Loucy (cell line): ENCODE measurements at regions not wholly inside any gene's neighbourhood (a gene's known extent, or its start where the extent isn't known, plus 50 kb on each side); places are given as distances from the start of the nearest gene placed in this dataset.

Source experiments
- H2AFZ ChIP-seq: fragments of 200-600 bp; sonication (generic); 2 replicates; pipeline ENCODE4 v1.6.0; 2016; ENCODE audit warnings: antibody characterized with exemption, mild to moderate bottlenecking, low read length, moderate library complexity
- H3F3A ChIP-seq: fragments of 200-600 bp; 2 replicates; pipeline ENCODE4 v1.6.0; 2016; ENCODE audit warnings: antibody characterized with exemption, low read depth, mild to moderate bottlenecking
- H3K27me3 ChIP-seq: fragments of 200-600 bp; sonication (generic); 2 replicates; pipeline ENCODE4 v1.6.1; 2014; ENCODE audit warnings: low read length, mild to moderate bottlenecking; ENCODE audit not compliant: insufficient read depth, poor library complexity, severe bottlenecking
- H3K36me3 ChIP-seq: fragments of 200-600 bp; sonication (generic); 2 replicates; pipeline ENCODE4 v1.6.1; 2016; ENCODE audit warnings: low read length; ENCODE audit not compliant: insufficient read depth
- H3K4me1 ChIP-seq: fragments of 200-600 bp; sonication (generic); 2 replicates; pipeline ENCODE4 v1.5.1; 2014; ENCODE audit warnings: low read length, mild to moderate bottlenecking; ENCODE audit not compliant: insufficient read depth, poor library complexity, severe bottlenecking
- H3K4me2 ChIP-seq: fragments of 200-600 bp; sonication (generic); 2 replicates; pipeline ENCODE4 v1.6.0; 2014; ENCODE audit warnings: antibody characterized with exemption, low read length, low read depth, mild to moderate bottlenecking; ENCODE audit not compliant: poor library complexity, severe bottlenecking
- H3K4me3 ChIP-seq: fragments of 200-600 bp; sonication (generic); 2 replicates; pipeline ENCODE4 v1.5.1; 2014; ENCODE audit warnings: low read length, mild to moderate bottlenecking, mixed read lengths; ENCODE audit not compliant: poor library complexity, severe bottlenecking
- H3K79me2 ChIP-seq: fragments of 200-600 bp; sonication (generic); 2 replicates; pipeline ENCODE4 v1.6.1; 2014; ENCODE audit warnings: low read length; ENCODE audit not compliant: insufficient read depth
- H3K9ac ChIP-seq: fragments of 200-600 bp; sonication (generic); 2 replicates; pipeline ENCODE4 v1.6.0; 2014; ENCODE audit warnings: mild to moderate bottlenecking, low read depth, low read length, moderate library complexity; ENCODE audit not compliant: poor library complexity, severe bottlenecking
- H3K9me2 ChIP-seq: fragments of 200-600 bp; sonication (generic); replicated peaks from 2 replicates; pipeline ENCODE4 v1.6.1; 2016; ENCODE audit warnings: low read depth, low read length, mixed read lengths
- H3K9me3 ChIP-seq: fragments of 200-600 bp; sonication (generic); 2 replicates; pipeline ENCODE4 v1.6.1; 2014; ENCODE audit warnings: mild to moderate bottlenecking, antibody characterized with exemption, low read length, low read depth; ENCODE audit not compliant: insufficient read depth
- H4K20me1 ChIP-seq: fragments of 200-600 bp; sonication (generic); 2 replicates; pipeline ENCODE4 v1.6.0; 2014; ENCODE audit warnings: antibody characterized with exemption, low read length, mild to moderate bottlenecking; ENCODE audit not compliant: insufficient read depth, poor library complexity, severe bottlenecking
- EZH2phosphoT487 ChIP-seq: fragments of 200-600 bp; IDR thresholded peaks from 2 replicates; pipeline ENCODE4 v1.6.1; 2018; ENCODE audit warnings: antibody characterized with exemption, mild to moderate bottlenecking, moderate library complexity, borderline replicate concordance
- TF ChIP-seq, protein P1 (sequence below): fragments of 200-600 bp; sonication (generic); conservative IDR thresholded peaks from 2 replicates; pipeline ENCODE4 v1.5.1; 2014; ENCODE audit warnings: mild to moderate bottlenecking, antibody characterized with exemption, low read length

DNA sequence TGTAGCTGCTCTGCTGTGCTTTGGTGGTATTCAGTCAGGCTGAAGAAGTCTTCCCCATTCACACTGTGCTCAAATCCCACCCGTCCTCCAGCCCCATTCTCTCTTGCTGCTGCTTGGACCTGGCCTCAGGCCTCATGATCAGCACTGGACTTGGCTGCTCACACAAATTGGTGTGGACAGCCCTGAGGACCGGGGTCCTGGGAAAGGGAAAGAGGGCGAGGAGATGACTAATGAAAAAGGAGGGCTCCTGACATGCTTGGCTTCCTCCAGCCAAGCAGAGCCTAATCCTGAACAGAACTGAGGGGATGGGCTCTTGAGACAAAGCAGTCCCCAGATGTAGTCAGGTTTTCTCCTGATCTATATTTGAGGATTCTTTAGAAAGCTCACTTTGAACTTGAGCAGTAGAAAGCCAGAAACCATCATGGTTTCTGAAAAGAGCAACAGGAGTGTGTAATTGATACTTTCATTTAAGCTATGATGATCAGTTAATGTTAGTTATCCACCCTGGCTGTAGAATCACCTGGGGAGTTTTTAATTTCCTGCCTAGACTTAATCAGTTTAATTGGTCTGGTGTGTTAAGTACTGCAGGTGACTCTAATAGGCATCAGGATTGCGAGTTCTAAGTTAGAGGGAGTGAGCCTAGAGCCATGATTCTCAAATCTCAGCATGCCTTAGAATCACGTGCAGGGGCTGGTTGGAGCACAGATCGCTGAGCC is 79.4 kb upstream of the THBS1 start:
- Histone ChIP-seq H3K9me2 (no peaks in the 10 kb centered on the region), H2AFZ (no peak overlapping the region; the same call in 1 of the 2 replicates), H3K9ac (no peak overlapping the region), H3K4me3 (no peak overlapping the region), H3K36me3 (no peaks in the 10 kb centered on the region), H4K20me1 (no peaks in the 10 kb centered on the region), H3K4me1 (peaks cover 28% of the 10 kb centered on the region), H3K9me3 (no peaks in the 10 kb centered on the region), H3F3A (no peaks in the 10 kb centered on the region), H3K4me2 (no peak overlapping the region), H3K79me2 (no peaks in the 10 kb centered on the region), H3K27me3 (no peaks in the 10 kb centered on the region)
- TF ChIP-seq, protein P1, sequence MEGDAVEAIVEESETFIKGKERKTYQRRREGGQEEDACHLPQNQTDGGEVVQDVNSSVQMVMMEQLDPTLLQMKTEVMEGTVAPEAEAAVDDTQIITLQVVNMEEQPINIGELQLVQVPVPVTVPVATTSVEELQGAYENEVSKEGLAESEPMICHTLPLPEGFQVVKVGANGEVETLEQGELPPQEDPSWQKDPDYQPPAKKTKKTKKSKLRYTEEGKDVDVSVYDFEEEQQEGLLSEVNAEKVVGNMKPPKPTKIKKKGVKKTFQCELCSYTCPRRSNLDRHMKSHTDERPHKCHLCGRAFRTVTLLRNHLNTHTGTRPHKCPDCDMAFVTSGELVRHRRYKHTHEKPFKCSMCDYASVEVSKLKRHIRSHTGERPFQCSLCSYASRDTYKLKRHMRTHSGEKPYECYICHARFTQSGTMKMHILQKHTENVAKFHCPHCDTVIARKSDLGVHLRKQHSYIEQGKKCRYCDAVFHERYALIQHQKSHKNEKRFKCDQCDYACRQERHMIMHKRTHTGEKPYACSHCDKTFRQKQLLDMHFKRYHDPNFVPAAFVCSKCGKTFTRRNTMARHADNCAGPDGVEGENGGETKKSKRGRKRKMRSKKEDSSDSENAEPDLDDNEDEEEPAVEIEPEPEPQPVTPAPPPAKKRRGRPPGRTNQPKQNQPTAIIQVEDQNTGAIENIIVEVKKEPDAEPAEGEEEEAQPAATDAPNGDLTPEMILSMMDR, result no peak
- no peak for TF ChIP-seq EZH2phosphoT487

DNA sequence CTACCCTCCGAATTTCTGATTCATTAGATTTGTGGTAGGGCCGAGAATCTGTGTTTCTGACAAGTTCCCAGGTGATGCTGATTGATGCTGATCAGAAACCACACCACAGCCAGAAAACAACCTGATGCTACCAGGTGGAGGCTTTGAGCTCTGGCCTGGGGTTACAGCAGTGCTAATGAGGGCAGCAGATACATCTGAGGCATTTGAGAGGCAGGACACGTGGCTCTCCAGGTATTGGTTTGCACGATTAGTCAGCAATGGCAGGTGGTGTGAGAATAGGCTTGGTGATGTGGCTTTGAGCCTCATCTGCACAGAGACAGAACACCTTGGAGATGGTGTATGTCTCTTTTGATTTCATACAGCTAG is 78.8 kb upstream of the THBS1 start:
- H3F3A ChIP-seq, result no peaks in the 10 kb centered on the region
- no peak overlapping the region for H3K4me3 ChIP-seq
- no peaks in the 10 kb centered on the region for H3K9me2 ChIP-seq
- peaks cover 23% of the 10 kb centered on the region for H3K4me1 ChIP-seq
- H3K9ac ChIP-seq, result no peak overlapping the region
- H4K20me1 ChIP-seq, result no peaks in the 10 kb centered on the region
- no peaks in the 10 kb centered on the region for H3K36me3 ChIP-seq
- H3K79me2 ChIP-seq, result no peaks in the 10 kb centered on the region
- H3K9me3 ChIP-seq, result no peaks in the 10 kb centered on the region
- H2AFZ ChIP-seq, result no peak overlapping the region
- H3K27me3 ChIP-seq, result no peaks in the 10 kb centered on the region
- TF ChIP-seq, protein P1, result no peak
- TF ChIP-seq EZH2phosphoT487, result no peak
- no peak overlapping the region for H3K4me2 ChIP-seq

DNA sequence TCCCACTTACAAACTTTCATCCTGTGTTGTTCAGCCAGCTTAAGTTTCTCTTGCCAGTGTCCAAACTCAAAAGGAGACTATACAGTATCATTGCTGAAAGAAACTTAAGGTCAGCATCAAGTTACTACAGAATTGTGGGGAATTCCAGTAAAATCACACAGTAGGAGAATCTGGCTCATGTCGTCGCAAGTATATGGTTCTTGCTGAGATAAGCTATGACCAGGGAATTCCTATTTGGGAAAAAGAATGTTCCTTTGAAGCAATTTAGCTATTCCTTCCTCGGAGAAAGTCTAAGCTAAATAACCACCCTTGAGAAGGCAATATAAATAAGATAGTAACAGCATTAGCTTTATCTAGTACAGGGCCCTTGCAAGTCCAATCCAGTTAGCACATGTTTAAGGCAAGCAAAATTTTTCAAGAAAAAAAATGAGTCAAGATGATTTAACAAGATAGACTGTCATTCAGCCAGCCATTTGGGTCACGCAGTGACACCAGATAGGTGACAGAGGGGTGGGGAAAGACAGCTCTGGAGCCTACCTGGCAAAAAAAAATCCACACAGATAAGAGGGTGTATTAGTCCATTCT is 78.2 kb upstream of the THBS1 start:
- no peak overlapping the region for H3K4me2 ChIP-seq
- TF ChIP-seq, protein P1, result no peak
- no peak for TF ChIP-seq EZH2phosphoT487
- H2AFZ ChIP-seq, result no peak overlapping the region
- H3K79me2 ChIP-seq, result no peaks in the 10 kb centered on the region
- H3K9me2 ChIP-seq, result no peaks in the 10 kb centered on the region
- no peaks in the 10 kb centered on the region for H3K27me3 ChIP-seq
- peaks cover 17% of the 10 kb centered on the region for H3K4me1 ChIP-seq
- no peaks in the 10 kb centered on the region for H4K20me1 ChIP-seq
- H3K4me3 ChIP-seq, result no peak overlapping the region
- no peaks in the 10 kb centered on the region for H3K9me3 ChIP-seq
- no peaks in the 10 kb centered on the region for H3K36me3 ChIP-seq
- H3F3A ChIP-seq, result no peaks in the 10 kb centered on the region
- no peak overlapping the region for H3K9ac ChIP-seq
